Panc1 (cell line): ENCODE measurements at regions not wholly inside any gene's neighbourhood (a gene's known extent, or its start where the extent isn't known, plus 50 kb on each side); places are given as distances from the start of the nearest gene placed in this dataset.

Experiments
- ATAC-seq: fragments of 200-7000 bp; cut with Tn5 transposase; 2 replicates; pipeline ENCODE4 v1.9.1; 2020; ENCODE audit warnings: mild to moderate bottlenecking, moderate library complexity
- BruUV-seq: library from RNA; stranded (reverse); fragments of 400-500 nt; replicated peaks from 2 replicates; lab custom pipeline; 2021; lab: Mats Ljungman, UMichigan
- CTCF ChIA-PET: fragments of 300-600 bp; sonication (Branson Sonifier 250); formaldehyde crosslinking; loops from one replicate; lab custom pipeline; 2022; ENCODE audit warnings: antibody characterized with exemption; lab: Charles Lee
- POLR2A ChIA-PET: fragments of 300-600 bp; sonication (Branson Sonifier 250); formaldehyde crosslinking; loops from one replicate; lab custom pipeline; 2022; ENCODE audit warnings: antibody characterized with exemption; lab: Charles Lee
- DNase-seq: peaks from one replicate; pipeline ENCODE4 v3.0.0-alpha.2; 2010; ENCODE audit warnings: low read depth, low spot score
- H3K27ac ChIP-seq: 2 replicates; pipeline ENCODE4 v1.5.1; 2011; ENCODE audit warnings: mild to moderate bottlenecking, low read length, inconsistent platforms
- H3K27me3 ChIP-seq: fragments of 200-500 bp; sonication (Bioruptor generic); 2 replicates; pipeline ENCODE4 v1.6.0; 2014; ENCODE audit warnings: low read length, inconsistent platforms; ENCODE audit not compliant: control insufficient read depth, insufficient read depth
- H3K36me3 ChIP-seq: fragments of 200-500 bp; sonication (Bioruptor generic); 2 replicates; pipeline ENCODE4 v1.5.1; 2014; ENCODE audit warnings: inconsistent platforms, mild to moderate bottlenecking, low read length, moderate library complexity; ENCODE audit not compliant: control insufficient read depth, insufficient read depth
- H3K4me1 ChIP-seq: 2 replicates; pipeline ENCODE4 v1.5.1; 2011; ENCODE audit warnings: inconsistent platforms, mild to moderate bottlenecking, low read length, moderate library complexity; ENCODE audit not compliant: control insufficient read depth, insufficient read depth
- H3K4me3 ChIP-seq, 2 experiments: 2 replicates each; pipeline ENCODE4 v1.5.1; 2011 to 2012; ENCODE audit warnings: low read depth in 2 of 2, low read length in 2 of 2, mild to moderate bottlenecking in 2 of 2, inconsistent platforms in 1 of 2, moderate library complexity in 1 of 2
- H3K9me3 ChIP-seq: fragments of 200-500 bp; sonication (Bioruptor generic); 2 replicates; pipeline ENCODE4 v1.5.1; 2014; ENCODE audit warnings: low read depth, mild to moderate bottlenecking, inconsistent platforms, low read length, moderate library complexity; ENCODE audit not compliant: control insufficient read depth, insufficient read depth
- CTCF ChIP-seq: fragments of 450-650 bp; IDR thresholded peaks from 2 replicates; pipeline ENCODE4 v1.5.1; 2017; ENCODE audit warnings: mild to moderate bottlenecking
- POLR2AphosphoS5 ChIP-seq: IDR thresholded peaks from 2 replicates; pipeline ENCODE4 v1.6.1; 2012; ENCODE audit warnings: mild to moderate bottlenecking, low read depth, low read length, moderate library complexity
- REST ChIP-seq, 2 experiments: IDR thresholded peaks; 2 replicates each; pipeline ENCODE4 v1.6.1; 2011 to 2012; ENCODE audit warnings: low read depth in 2 of 2, control low read depth in 1 of 2, low read length in 1 of 2, mild to moderate bottlenecking in 1 of 2, moderate library complexity in 1 of 2; ENCODE audit not compliant: insufficient read depth in 1 of 2
- SIN3A ChIP-seq: IDR thresholded peaks from 2 replicates; pipeline ENCODE4 v1.6.1; 2012; ENCODE audit warnings: low read depth, mild to moderate bottlenecking, low read length, moderate library complexity, borderline replicate concordance; ENCODE audit not compliant: insufficient read depth
- TCF7L2 ChIP-seq: IDR thresholded peaks from 2 replicates; pipeline ENCODE4 v1.6.1; 2011; ENCODE audit warnings: mild to moderate bottlenecking, low read depth, low read length, inconsistent platforms
- in situ Hi-C: cut with HindIII; loops from 2 replicates; pipeline ENCODE4 v1.10.0; 2016; ENCODE audit warnings: low sequenced_read_pairs, low pct_unique_long_range_greater_than_20kb
- intact Hi-C: fragments of 100-400 bp; cut with micrococcal nuclease; formaldehyde crosslinking; loops from one replicate; pipeline ENCODE4 v1.10.0; 2022; ENCODE audit not compliant: unreplicated experiment

GRCh38 chr2:120560330-120560729, 175.3 kb upstream of the GLI2 start:
- ChIA-PET POLR2A (no interaction called here), CTCF (interaction anchor here (0.6 kb wide), 1 partner anchor 251 kb away, joined by 3 read pairs; no protein-coding TSS in a partner anchor)
- ATAC-seq (no peak), DNase-seq (no peak)
- no TSS peak for BruUV-seq
- no peak overlapping the region for H3K27ac ChIP-seq
- intact Hi-C loops (no loop called here), in situ Hi-C loops (no loop called here)
- H3K36me3 ChIP-seq, result no peaks in the 10 kb centered on the region
- no peak overlapping the region for H3K4me3 ChIP-seq
- TF ChIP-seq POLR2AphosphoS5 (no peak), CTCF (no peak), REST (IDR thresholded peaks at IDR 0.05; ENCODE audit: insufficient read depth in 1 of 2, low read depth in 2 of 2, low read length in 1 of 2) (no peak), SIN3A (no peak), TCF7L2 (no peak)
- H3K4me1 ChIP-seq, result peaks cover 5% of the 10 kb centered on the region
- no peaks in the 10 kb centered on the region for H3K27me3 ChIP-seq
- H3K9me3 ChIP-seq, result no peaks in the 10 kb centered on the region

GRCh38 chr2:120561379-120562035, 174.2 kb upstream of the GLI2 start:
- Histone ChIP-seq H3K36me3 (no peaks in the 10 kb centered on the region), H3K4me1 (peaks cover 8% of the 10 kb centered on the region), H3K27me3 (no peaks in the 10 kb centered on the region), H3K27ac (no peak overlapping the region), H3K4me3 (no peak overlapping the region), H3K9me3 (no peaks in the 10 kb centered on the region)
- no peak for DNase-seq
- intact Hi-C loops (no loop called here), in situ Hi-C loops (no loop called here)
- ChIA-PET POLR2A (no interaction called here), CTCF (no interaction called here)
- TF ChIP-seq POLR2AphosphoS5, result no peak
- TF ChIP-seq TCF7L2, result no peak
- no peak for TF ChIP-seq SIN3A
- no peak for TF ChIP-seq REST (IDR thresholded peaks at IDR 0.05; ENCODE audit: insufficient read depth in 1 of 2, low read depth in 2 of 2, low read length in 1 of 2)
- TF ChIP-seq CTCF, result no peak
- BruUV-seq, result no TSS peak
- no peak for ATAC-seq
